ENCODE measurements at regions not wholly inside any gene's neighbourhood (a gene's known extent, or its start where the extent isn't known, plus 50 kb on each side); places are given as distances from the start of the nearest gene placed in this dataset.
"Not testable (repeated sequence)": the region's sequence is repeated elsewhere in the genome, so short reads cannot be mapped to it uniquely, and the experiment has no call there.

DNA sequence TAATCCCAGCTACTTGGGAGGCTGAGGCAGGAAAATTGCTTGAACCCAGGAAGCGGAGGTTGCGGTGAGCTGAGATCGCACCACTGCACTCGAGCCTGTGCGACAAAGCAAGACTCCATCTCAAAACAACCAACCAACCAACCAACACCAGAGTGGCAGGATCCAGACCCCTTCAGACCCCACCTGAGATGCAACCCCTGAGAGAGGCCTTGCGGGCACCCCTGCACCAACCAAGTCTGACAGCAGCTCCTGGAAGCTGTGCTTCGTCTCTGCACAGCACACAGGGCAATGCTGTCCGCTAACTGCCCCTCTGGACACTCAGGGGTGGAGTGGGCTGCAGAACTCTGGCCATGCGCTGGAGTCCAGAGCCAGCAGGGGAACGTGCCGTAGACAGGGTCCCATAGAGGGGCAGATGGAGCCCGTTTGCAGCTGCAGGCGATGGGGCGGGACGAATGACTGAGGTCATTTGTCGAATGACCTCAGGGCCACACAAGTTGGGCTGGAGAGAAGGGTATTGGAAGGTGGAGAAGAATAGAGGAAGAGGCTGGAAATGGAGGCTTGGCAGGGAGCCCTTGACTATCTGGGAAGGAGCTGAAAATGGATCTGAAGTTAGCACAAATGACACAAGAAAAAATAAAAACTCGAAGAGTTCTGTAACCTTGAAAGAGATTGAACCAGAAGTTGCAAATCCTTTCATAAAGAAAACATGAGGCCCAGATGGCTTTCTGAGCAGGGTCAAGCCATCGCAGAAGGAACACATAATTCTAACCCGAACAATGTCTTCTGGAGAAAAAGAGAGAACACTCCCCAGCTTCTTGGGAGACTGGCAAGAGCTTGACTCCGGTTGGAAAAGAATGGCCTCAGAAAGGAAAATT, 199.7 kb downstream of the CTTN start:
- Histone ChIP-seq H3K4me3 (no peak overlapping the region), H3K27ac (no peak overlapping the region)

DNA sequence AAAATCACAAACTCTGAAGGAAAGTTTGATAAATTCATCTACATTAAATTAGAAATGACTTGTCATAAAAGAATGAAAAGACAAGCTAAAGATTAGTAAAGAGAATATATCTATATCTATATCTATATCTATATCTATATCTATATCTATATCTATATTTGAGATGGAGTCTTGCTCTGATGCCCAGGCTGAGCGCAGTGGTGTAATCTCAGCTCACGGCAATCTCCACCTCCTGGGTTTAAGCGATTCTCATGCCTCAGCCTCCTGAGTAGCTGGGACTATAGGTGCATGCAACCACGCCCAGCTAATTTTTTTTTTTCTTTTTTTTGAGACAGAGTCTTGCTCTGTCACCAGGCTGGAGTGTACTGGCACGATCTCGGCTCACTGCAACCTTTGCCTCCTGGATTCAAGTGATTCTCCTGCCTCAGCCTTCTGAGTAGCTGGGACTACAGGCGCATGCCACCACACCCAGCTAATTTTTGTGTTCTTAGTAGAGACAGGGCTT, 202.6 kb downstream of the CTTN start:
- H3K27ac ChIP-seq, H3K4me3 ChIP-seq: not testable (repeated sequence)

GRCh38 chr11:70601861-70602538, 203.7 kb downstream of the CTTN start:
- H3K4me3 ChIP-seq = no peak overlapping the region
- H3K27ac ChIP-seq = no peak overlapping the region

DNA sequence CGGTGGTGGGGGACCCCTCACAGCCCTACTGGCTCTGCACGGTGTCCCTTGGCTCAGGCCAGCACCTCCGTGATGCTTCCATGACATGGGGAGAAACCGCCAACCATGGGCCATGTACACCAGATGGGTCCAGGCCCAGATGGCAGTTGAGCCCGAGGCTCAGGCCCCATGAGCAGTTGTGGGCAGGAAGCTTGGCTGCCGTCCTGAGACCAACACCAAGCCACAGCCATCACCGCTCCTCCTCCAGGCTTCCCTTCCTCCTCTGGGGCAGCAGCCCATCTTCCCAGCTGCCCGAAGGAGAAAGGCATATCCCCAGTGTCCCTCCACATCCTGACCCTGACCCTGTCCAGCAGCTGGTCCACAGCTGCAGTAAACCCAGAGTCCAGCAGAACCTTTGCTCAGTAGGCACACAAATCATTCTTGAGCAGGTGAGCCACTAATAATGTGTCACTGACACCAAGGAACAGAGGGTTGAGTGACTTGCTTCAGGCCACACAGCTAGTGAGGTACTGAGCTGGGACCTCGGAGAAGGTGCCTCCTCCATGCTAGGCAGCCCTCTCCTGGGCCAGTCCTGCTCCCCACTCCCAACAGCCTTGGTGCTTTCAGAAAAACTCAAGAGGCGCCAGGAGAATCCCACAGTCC, 204.9 kb downstream of the CTTN start:
- Histone ChIP-seq H3K27ac (no peak overlapping the region), H3K4me3 (no peak overlapping the region)

GRCh38 chr11:70603756-70604211, 205.5 kb downstream of the CTTN start:
- no peak overlapping the region for H3K27ac ChIP-seq

DNA sequence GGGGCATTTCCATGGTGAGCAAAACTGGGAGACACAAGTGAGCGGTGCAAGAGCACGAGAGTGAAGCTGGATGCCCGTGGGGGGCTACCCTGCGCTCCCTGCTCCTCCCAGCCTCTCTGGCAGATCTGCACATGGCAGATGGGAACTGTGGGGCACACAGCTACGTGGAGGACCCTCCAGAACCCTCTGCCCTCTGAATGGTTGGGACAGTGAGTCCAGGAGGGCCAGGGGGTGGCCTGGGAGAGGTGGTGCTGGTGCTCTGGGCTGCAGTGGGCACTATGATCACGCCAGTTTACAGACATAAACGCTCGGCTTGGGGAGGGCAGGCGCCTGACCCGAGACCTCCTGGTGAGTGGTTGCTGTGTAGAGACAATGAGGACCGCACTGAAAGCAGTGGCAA, 205.9 kb downstream of the CTTN start:
- Histone ChIP-seq H3K27ac (no peak overlapping the region), H3K4me3 (no peak overlapping the region)

More at GRCh38 chr11:70603756-70604211, 205.5 kb downstream of the CTTN start:
- H3K4me3 ChIP-seq = no peak overlapping the region

DNA sequence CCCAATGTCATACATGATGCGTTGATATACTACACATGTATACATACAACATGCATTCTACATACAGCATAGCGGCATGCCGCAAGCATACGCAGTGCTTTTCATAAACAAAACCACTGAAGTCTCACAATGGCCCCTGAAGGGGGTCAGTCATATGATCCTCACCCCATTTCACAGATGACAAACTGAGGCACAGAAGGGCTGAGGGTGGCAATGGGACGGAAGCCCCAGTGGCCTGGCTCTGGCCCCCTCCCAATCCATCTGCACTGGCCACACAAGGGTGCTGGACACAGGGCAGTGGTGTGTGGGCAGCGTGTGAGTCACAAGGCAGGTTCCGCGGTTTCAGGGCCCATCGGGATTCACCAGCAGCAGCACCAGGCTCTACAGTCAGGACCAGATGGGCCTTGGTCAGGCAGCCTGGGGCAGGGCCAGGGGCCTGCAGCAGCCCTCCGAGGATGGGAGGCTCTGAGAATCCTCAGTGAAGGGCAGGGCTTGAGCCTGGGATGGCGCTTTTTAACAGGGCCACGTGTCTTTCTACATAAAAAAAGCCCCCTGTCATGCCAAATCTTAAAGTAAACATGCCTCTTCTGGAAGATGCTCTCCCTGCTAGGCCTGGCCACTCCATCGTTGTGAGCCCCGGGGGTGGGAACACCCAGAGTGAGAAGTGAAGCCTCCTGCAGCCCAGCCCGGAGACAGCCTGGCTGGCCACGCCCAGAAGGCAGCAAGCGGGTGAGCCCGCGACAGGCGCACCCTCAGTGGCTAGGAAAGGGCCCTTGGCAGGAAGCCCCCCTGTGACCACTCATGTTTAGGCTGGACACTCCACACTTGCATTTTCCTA, 206.5 kb downstream of the CTTN start:
- Histone ChIP-seq H3K4me3 (no peak overlapping the region), H3K27ac (no peak overlapping the region)

DNA sequence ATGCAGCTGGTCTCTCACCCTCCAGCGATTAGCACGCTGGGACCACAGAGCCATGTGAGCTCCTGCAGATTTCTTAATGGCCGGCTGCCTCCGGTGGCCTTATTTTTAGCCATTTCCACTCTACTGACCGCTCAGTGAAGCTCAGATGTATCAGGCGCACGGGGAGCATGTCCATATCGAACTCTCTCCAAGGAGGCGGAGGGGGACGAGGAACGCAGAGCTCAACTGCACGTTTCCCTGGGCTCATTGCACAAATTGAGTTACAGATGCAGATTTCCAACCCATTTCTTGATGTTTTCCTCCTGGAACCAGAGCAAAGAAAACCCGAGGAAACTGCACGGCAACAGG, 207.1 kb downstream of the CTTN start:
- H3K4me3 ChIP-seq = no peak overlapping the region
- no peak overlapping the region for H3K27ac ChIP-seq

DNA sequence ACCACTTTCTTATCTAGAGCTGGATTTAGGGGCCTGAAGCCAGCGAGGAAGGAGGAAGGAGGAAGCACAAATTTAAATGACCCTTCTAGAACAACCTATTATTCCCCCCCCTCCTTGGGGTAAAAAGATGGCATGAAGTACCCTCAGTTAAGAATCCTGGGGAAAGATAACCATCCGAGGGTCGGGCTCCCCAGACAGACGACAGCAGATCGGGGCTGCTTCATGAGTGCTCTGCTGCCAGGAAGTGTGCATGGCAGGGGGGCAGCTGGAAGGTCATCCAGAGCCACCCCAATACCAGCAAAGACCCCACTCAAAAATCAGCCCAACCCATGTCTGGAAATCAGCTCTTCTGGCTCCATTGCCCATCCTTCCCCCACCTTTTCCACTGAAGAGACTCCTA, 207.5 kb downstream of the CTTN start:
- Histone ChIP-seq H3K27ac (no peak overlapping the region), H3K4me3 (no peak overlapping the region)

GRCh38 chr11:70606248-70606950, 208.1 kb downstream of the CTTN start:
- H3K4me3 ChIP-seq = no peak overlapping the region
- no peak overlapping the region for H3K27ac ChIP-seq

GRCh38 chr11:70606951-70607330, 208.6 kb downstream of the CTTN start:
- Histone ChIP-seq H3K4me3 (no peak overlapping the region), H3K27ac (no peak overlapping the region)

DNA sequence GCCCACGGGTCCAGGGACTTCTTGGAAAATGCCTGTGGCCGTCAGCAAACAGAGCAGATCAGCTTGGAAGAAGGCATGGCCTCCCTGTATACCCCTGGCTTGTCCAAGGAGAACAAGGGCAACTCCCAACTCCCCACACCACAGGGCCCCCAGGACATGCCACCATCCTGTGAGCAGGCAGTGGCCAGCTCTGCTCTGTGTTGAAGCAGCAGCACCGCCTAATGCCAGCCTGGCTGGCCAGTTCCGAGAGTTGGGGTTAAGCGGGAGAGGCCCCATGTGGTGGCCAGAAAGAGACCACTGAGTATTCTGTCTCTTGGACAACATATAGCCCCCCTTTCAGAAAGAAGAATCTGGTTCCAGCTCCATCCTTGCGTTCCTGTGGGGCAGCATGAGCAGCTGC, 209.2 kb downstream of the CTTN start:
- no peak overlapping the region for H3K4me3 ChIP-seq
- H3K27ac ChIP-seq = no peak overlapping the region

DNA sequence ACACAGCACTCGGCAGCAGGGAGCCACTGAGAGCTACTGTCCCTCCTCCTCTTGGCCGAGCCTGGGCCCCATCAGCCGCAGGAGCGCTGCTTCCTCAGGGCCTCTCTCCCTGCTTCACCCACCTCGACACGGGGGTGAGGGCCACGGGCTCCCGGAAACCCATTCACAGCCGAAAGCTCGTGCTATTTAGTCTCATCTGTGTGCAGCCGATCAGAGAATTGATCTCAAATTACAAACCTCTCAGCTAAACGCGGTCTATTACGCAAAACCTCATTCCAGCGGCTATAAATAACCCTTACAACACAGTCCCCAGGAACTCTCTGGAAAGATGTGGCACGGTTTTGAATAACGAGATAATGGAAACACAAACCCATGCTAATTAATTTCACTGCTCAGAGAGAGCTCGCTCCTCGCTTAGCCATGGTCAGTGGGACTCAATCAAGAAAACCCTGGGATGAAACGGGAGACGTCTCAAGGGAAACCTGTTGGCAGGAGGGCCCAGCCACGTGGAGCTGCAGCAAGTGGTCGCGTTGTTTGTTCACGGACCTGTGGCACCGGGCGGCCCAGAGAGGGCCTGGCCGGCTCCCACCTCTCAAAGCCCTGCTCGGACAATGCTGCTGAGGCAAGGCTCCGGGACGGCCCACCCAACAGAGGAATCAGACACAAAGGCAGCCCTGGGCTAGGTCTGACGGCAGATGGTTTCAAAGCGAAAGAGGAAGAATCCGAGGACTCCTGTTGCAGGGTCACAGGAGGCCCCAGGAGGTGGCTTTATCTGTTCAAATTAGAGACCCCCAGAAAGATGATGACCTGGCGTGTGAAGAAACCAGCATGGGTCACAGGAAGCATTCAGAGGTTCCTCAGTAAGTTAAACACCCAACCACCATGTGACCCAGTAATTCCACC, 210.5 kb downstream of the CTTN start:
- H3K27ac ChIP-seq = no peak overlapping the region
- no peak overlapping the region for H3K4me3 ChIP-seq

- Histone ChIP-seq H3K4me3 (no peak overlapping the region), H3K27ac (no peak overlapping the region)
Measured at GRCh38 chr11:70610566-70611565, 212.5 kb downstream of the CTTN start.

GRCh38 chr11:70611821-70612220, 213.5 kb downstream of the CTTN start:
- no peak overlapping the region for H3K4me3 ChIP-seq
- no peak overlapping the region for H3K27ac ChIP-seq

DNA sequence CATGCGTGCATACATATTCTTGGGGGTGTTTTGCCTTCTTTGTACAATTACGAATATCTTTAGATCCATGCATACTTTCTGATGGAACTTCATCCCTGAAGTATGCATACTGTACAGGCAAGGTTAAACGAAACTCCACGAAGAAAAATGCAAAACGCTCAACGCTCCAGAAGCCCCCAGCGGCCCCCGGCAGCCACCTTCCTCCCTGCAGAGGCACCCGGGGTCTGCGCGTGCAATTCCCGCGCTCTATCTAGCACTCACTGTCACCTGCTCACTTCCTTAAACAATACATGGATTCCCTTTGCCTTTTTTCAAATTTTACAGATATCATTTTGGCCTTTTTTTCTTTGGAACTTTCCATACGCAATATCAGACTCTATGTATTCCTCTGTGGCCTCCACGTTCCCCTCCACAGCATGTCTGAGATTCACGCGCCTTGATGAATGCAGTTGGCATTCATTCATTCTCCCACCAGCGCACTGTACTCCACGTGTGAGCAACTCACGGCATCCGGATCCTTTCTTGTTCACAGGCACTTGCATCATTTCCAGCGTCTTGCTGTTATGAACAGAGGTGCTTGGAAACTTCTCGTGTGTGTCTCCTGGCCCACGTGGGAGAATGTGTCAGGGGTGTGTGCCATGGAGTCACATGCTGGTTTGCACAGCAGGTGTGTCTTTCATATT, 214.3 kb downstream of the CTTN start:
- Histone ChIP-seq H3K4me3 (no peak overlapping the region), H3K27ac (no peak overlapping the region)
